SK-N-SH treated with all-trans-retinoic acid at 6 μM for 48 hours (cell line): ENCODE measurements at regions not wholly inside any gene's neighbourhood (a gene's known extent, or its start where the extent isn't known, plus 50 kb on each side); places are given as distances from the start of the nearest gene placed in this dataset.
A peak's percentile ranks its signal among the peaks of the same experiment; 100 is the strongest.

Experiments used
- ATAC-seq: fragments of 200-7000 bp; cut with Tn5 transposase; 3 replicates; pipeline ENCODE4 v1.9.1; 2020; ENCODE audit warnings: mild to moderate bottlenecking, moderate library complexity
- ARNTL ChIP-seq: fragments of 450-650 bp; formaldehyde crosslinking; IDR thresholded peaks from 2 replicates; pipeline ENCODE4 v1.5.0; 2020; ENCODE audit warnings: low read depth, mild to moderate bottlenecking, moderate library complexity, borderline replicate concordance
- BACH2 ChIP-seq: fragments of 250-450 bp; sonication (Bioruptor Pico); IDR thresholded peaks from 2 replicates; pipeline ENCODE4 v1.9.0; 2021; ENCODE audit warnings: mild to moderate bottlenecking, borderline replicate concordance
- CREB5 ChIP-seq: fragments of 250-450 bp; sonication (Bioruptor Pico); IDR thresholded peaks from 2 replicates; pipeline ENCODE4 v1.5.1; 2020; ENCODE audit warnings: low read depth, mild to moderate bottlenecking, moderate library complexity
- CSDC2 ChIP-seq: fragments of 250-450 bp; sonication (Bioruptor Pico); IDR thresholded peaks from 2 replicates; pipeline ENCODE4 v1.5.0; 2020; ENCODE audit warnings: mild to moderate bottlenecking, moderate library complexity
- CSRNP3 ChIP-seq: fragments of 250-450 bp; sonication (Bioruptor Pico); IDR thresholded peaks from 2 replicates; pipeline ENCODE4 v1.5.1; 2021; ENCODE audit warnings: mild to moderate bottlenecking, moderate library complexity
- ESRRG ChIP-seq: fragments of 250-450 bp; sonication (Bioruptor Pico); IDR thresholded peaks from 2 replicates; pipeline ENCODE4 v1.6.1; 2021; ENCODE audit warnings: mild to moderate bottlenecking
- GLIS3 ChIP-seq: fragments of 250-450 bp; sonication (Bioruptor Pico); IDR thresholded peaks from 2 replicates; pipeline ENCODE4 v1.5.0; 2020; ENCODE audit warnings: mild to moderate bottlenecking, moderate library complexity
- ISL1 ChIP-seq: fragments of 250-450 bp; sonication (Bioruptor Pico); IDR thresholded peaks from 2 replicates; pipeline ENCODE4 v2.1.2; 2022; ENCODE audit warnings: mild to moderate bottlenecking, moderate library complexity
- OSR1 ChIP-seq: fragments of 250-450 bp; sonication (Bioruptor Pico); IDR thresholded peaks from 2 replicates; pipeline ENCODE4 v1.8.0; 2022; ENCODE audit warnings: moderate library complexity, mild to moderate bottlenecking, inconsistent platforms
- POU6F1 ChIP-seq: fragments of 250-450 bp; sonication (Bioruptor Pico); IDR thresholded peaks from 2 replicates; pipeline ENCODE4 v1.8.0; 2021; ENCODE audit warnings: low read depth, mild to moderate bottlenecking, moderate library complexity, borderline replicate concordance
- PPARA ChIP-seq: fragments of 250-450 bp; sonication (Bioruptor Pico); IDR thresholded peaks from 2 replicates; pipeline ENCODE4 v1.5.0; 2020; ENCODE audit warnings: mild to moderate bottlenecking, borderline replicate concordance
- RARB ChIP-seq: fragments of 250-450 bp; sonication (Bioruptor Pico); IDR thresholded peaks from 2 replicates; pipeline ENCODE4 v1.8.0; 2021; ENCODE audit warnings: mild to moderate bottlenecking, moderate library complexity
- TCF4 ChIP-seq: fragments of 250-450 bp; sonication (Bioruptor Pico); IDR thresholded peaks from 2 replicates; pipeline ENCODE4 v1.8.0; 2021; ENCODE audit warnings: mild to moderate bottlenecking, moderate library complexity, borderline replicate concordance
- TOX ChIP-seq: fragments of 250-450 bp; sonication (Bioruptor Pico); IDR thresholded peaks from 2 replicates; pipeline ENCODE4 v1.8.0; 2021; ENCODE audit warnings: mild to moderate bottlenecking, moderate library complexity, borderline replicate concordance
- TSHZ2 ChIP-seq: fragments of 250-450 bp; sonication (Bioruptor Pico); IDR thresholded peaks from 2 replicates; pipeline ENCODE4 v1.5.0; 2020; ENCODE audit warnings: mild to moderate bottlenecking, moderate library complexity
- ZC3H10 ChIP-seq: fragments of 250-450 bp; sonication (Bioruptor Pico); IDR thresholded peaks from 2 replicates; pipeline ENCODE4 v1.5.1; 2021; ENCODE audit warnings: mild to moderate bottlenecking, moderate library complexity
- ZFP3 ChIP-seq: fragments of 250-450 bp; sonication (Bioruptor Pico); IDR thresholded peaks from 2 replicates; pipeline ENCODE4 v1.5.0; 2020; ENCODE audit warnings: mild to moderate bottlenecking, moderate library complexity
- ZFP30 ChIP-seq: fragments of 450-650 bp; formaldehyde crosslinking; IDR thresholded peaks from 2 replicates; pipeline ENCODE4 v1.5.0; 2022; ENCODE audit warnings: mild to moderate bottlenecking, moderate library complexity
- ZNF565 ChIP-seq: fragments of 450-650 bp; formaldehyde crosslinking; conservative IDR thresholded peaks from 2 replicates; pipeline ENCODE4 v1.5.0; 2020; ENCODE audit warnings: low read depth, mild to moderate bottlenecking, moderate library complexity
- ZNF70 ChIP-seq: fragments of 450-650 bp; formaldehyde crosslinking; IDR thresholded peaks from 2 replicates; pipeline ENCODE4 v1.5.0; 2020; ENCODE audit warnings: mild to moderate bottlenecking, moderate library complexity

GRCh38 chr5:52554293-52554692 lies 233.4 kb upstream of the ITGA1 start:
- TF ChIP-seq OSR1 (CRISPR knock-in tag) (no peak), ZNF565 (CRISPR knock-in tag) (no peak), TSHZ2 (CRISPR knock-in tag) (no peak), CSDC2 (CRISPR knock-in tag) (no peak), ARNTL (no peak), RARB (CRISPR knock-in tag) (no peak), ZC3H10 (no peak), CSRNP3 (CRISPR knock-in tag) (no peak)
- ATAC-seq, result no peak

GRCh38 chr5:52560366-52560765 lies 227.3 kb upstream of the ITGA1 start:
- ATAC-seq, result peak; percentile 80
- TF ChIP-seq OSR1 (CRISPR knock-in tag), result no peak
- TF ChIP-seq TOX (CRISPR knock-in tag), result no peak
- no peak for TF ChIP-seq PPARA (CRISPR knock-in tag)
- no peak for TF ChIP-seq CSRNP3 (CRISPR knock-in tag)
- TF ChIP-seq TSHZ2 (CRISPR knock-in tag), result no peak
- peak; percentile 41; the same call in 1 of the 2 replicates for TF ChIP-seq TCF4
- TF ChIP-seq POU6F1 (CRISPR knock-in tag), result no peak
- TF ChIP-seq CREB5 (CRISPR knock-in tag), result no peak
- no peak for TF ChIP-seq ZFP3
- TF ChIP-seq CSDC2 (CRISPR knock-in tag), result no peak
- no peak for TF ChIP-seq GLIS3 (CRISPR knock-in tag)
- no peak for TF ChIP-seq BACH2
- peak; percentile 16; the same call in 1 of the 2 replicates for TF ChIP-seq ISL1 (CRISPR knock-in tag)
- TF ChIP-seq ZC3H10, result no peak
- no peak for TF ChIP-seq ZFP30 (CRISPR knock-in tag)

- ATAC-seq, result no peak
- no peak for TF ChIP-seq ZFP3
- no peak for TF ChIP-seq ZNF70 (CRISPR knock-in tag)
- TF ChIP-seq PPARA (CRISPR knock-in tag), result no peak
- no peak for TF ChIP-seq ESRRG (CRISPR knock-in tag)
- no peak for TF ChIP-seq CREB5 (CRISPR knock-in tag)
- 0 out of 2 replicates have a peak, but pooled peaks have one; percentile 36 for TF ChIP-seq CSRNP3 (CRISPR knock-in tag)
- peak; percentile 76; the same call in 1 of the 2 replicates for TF ChIP-seq TSHZ2 (CRISPR knock-in tag)
Measured at GRCh38 chr5:52562473-52562872, 225.2 kb upstream of the ITGA1 start.
